ENCODE measurements at regions not wholly inside any gene's neighbourhood (a gene's known extent, or its start where the extent isn't known, plus 50 kb on each side); places are given as distances from the start of the nearest gene placed in this dataset.

- DNase-seq (ENCODE audit: low spot score), result no peak
- no peak for TF ChIP-seq CTCF (IDR thresholded peaks at IDR 0.05)
- peak overlapping the region; percentile 1 to 37 for H3K27ac ChIP-seq
- H3K4me3 ChIP-seq, result peak overlapping the region; percentile 42
- H3K36me3 ChIP-seq, result no peaks in the 10 kb centered on the region
- peaks cover 4 to 32% of the 10 kb centered on the region in 2 donors for H3K4me1 ChIP-seq (ENCODE audit: control insufficient read depth in 1 of 2, low read depth in 2 of 2)
- no peaks in the 10 kb centered on the region for H3K27me3 ChIP-seq (replicated peaks; ENCODE audit: insufficient read depth)
- ATAC-seq (ENCODE audit: insufficient number of reproducible peaks, low FRiP score, low read depth), result no peak
- no peaks in the 10 kb centered on the region for H3K9me3 ChIP-seq
Measured at GRCh38 chr2:207226671-207227061, 60.9 kb upstream of the KLF7 start.

GRCh38 chr2:207227062-207227748 lies 61.5 kb upstream of the KLF7 start:
- Histone ChIP-seq H3K36me3 (no peaks in the 10 kb centered on the region), H3K4me1 (ENCODE audit: control insufficient read depth in 1 of 2, low read depth in 2 of 2) (peaks cover 4 to 32% of the 10 kb centered on the region in 2 donors), H3K27me3 (replicated peaks; ENCODE audit: insufficient read depth) (no peaks in the 10 kb centered on the region), H3K27ac (peak overlapping the region; percentile 1 to 37), H3K4me3 (peak overlapping the region; percentile 42), H3K9me3 (no peaks in the 10 kb centered on the region)
- no peak for ATAC-seq (ENCODE audit: insufficient number of reproducible peaks, low FRiP score, low read depth)
- TF ChIP-seq CTCF (IDR thresholded peaks at IDR 0.05), result no peak
- no peak for DNase-seq (ENCODE audit: low spot score)

GRCh38 chr2:207227749-207228145 lies 62.0 kb upstream of the KLF7 start:
- no peak for TF ChIP-seq CTCF (IDR thresholded peaks at IDR 0.05)
- Histone ChIP-seq H3K27ac (no peak overlapping the region), H3K9me3 (no peaks in the 10 kb centered on the region), H3K4me1 (ENCODE audit: control insufficient read depth in 1 of 2, low read depth in 2 of 2) (peaks cover 4 to 32% of the 10 kb centered on the region in 2 donors), H3K36me3 (no peaks in the 10 kb centered on the region), H3K4me3 (peak overlapping the region; percentile 42), H3K27me3 (replicated peaks; ENCODE audit: insufficient read depth) (no peaks in the 10 kb centered on the region)
- no peak for DNase-seq (ENCODE audit: low spot score)
- ATAC-seq (ENCODE audit: insufficient number of reproducible peaks, low FRiP score, low read depth), result no peak

- no peak for TF ChIP-seq CTCF (IDR thresholded peaks at IDR 0.05)
- Histone ChIP-seq H3K36me3 (no peaks in the 10 kb centered on the region), H3K4me3 (no peak overlapping the region), H3K4me1 (ENCODE audit: control insufficient read depth in 1 of 2, low read depth in 2 of 2) (peaks cover 4 to 32% of the 10 kb centered on the region in 2 donors), H3K27me3 (replicated peaks; ENCODE audit: insufficient read depth) (no peaks in the 10 kb centered on the region), H3K27ac (no peak overlapping the region), H3K9me3 (no peaks in the 10 kb centered on the region)
- ATAC-seq (ENCODE audit: insufficient number of reproducible peaks, low FRiP score, low read depth), result no peak
- no peak for DNase-seq (ENCODE audit: low spot score)
Measured at GRCh38 chr2:207228402-207228801, 62.7 kb upstream of the KLF7 start.

- Histone ChIP-seq H3K36me3 (no peaks in the 10 kb centered on the region), H3K9me3 (no peaks in the 10 kb centered on the region), H3K27ac (no peak overlapping the region), H3K4me3 (no peak overlapping the region), H3K27me3 (replicated peaks; ENCODE audit: insufficient read depth) (no peaks in the 10 kb centered on the region), H3K4me1 (ENCODE audit: control insufficient read depth in 1 of 2, low read depth in 2 of 2) (peaks cover 4 to 31% of the 10 kb centered on the region in 2 donors)
- no peak for DNase-seq (ENCODE audit: low spot score)
- no peak for ATAC-seq (ENCODE audit: insufficient number of reproducible peaks, low FRiP score, low read depth)
- no peak for TF ChIP-seq CTCF (IDR thresholded peaks at IDR 0.05)
Measured at GRCh38 chr2:207229161-207229560, 63.4 kb upstream of the KLF7 start.

Measured in thoracic aorta (tissue), 2 donors.